ENCODE measurements at regions not wholly inside any gene's neighbourhood (a gene's known extent, or its start where the extent isn't known, plus 50 kb on each side); places are given as distances from the start of the nearest gene placed in this dataset.

DNA sequence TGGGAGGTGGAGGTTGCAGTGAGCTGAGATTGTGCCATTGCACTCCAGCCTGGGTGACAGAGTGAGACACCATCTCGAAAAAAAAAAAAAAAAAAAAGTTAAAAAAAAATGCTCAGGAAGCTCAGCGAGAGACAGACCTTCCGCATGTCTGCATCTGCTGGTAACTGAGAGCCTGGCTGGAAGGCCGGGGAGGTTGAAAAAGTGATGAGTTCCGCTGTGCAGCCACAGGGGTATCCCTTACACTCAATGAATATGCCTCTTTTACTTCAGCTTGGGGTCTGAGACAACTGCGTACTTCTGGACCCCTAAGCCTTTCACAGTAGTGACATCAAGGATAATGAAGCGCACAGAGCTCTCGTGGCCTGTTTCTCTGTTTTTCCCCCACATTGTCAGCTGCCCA is 179.9 kb upstream of the KLF4 start:
- Histone ChIP-seq H3K4me1 (ENCODE audit: insufficient read depth) (no peaks in the 10 kb centered on the region), H3K4me3 (no peak overlapping the region), H3K27ac (no peak overlapping the region), H3K36me3 (replicated peaks; ENCODE audit: insufficient read depth, low read depth) (no peaks in the 10 kb centered on the region), H3K79me2 (no peaks in the 10 kb centered on the region), H3K27me3 (no peaks in the 10 kb centered on the region), H3K9me3 (ENCODE audit: low read depth) (no peaks in the 10 kb centered on the region), H3K4me2 (no peak overlapping the region), H3K9me2 (replicated peaks; ENCODE audit: insufficient read depth) (no peaks in the 10 kb centered on the region), H2AFZ (no peak overlapping the region), H4K20me1 (ENCODE audit: insufficient read depth, poor library complexity, severe bottlenecking) (no peaks in the 10 kb centered on the region)
- no peak for TF ChIP-seq EZH2 (IDR thresholded peaks at IDR 0.05; ENCODE audit: borderline replicate concordance)
- no peak for TF ChIP-seq EZH2phosphoT487 (IDR thresholded peaks at IDR 0.05; ENCODE audit: low read depth, severe bottlenecking, unreplicated experiment)
- TF ChIP-seq, protein P1, sequence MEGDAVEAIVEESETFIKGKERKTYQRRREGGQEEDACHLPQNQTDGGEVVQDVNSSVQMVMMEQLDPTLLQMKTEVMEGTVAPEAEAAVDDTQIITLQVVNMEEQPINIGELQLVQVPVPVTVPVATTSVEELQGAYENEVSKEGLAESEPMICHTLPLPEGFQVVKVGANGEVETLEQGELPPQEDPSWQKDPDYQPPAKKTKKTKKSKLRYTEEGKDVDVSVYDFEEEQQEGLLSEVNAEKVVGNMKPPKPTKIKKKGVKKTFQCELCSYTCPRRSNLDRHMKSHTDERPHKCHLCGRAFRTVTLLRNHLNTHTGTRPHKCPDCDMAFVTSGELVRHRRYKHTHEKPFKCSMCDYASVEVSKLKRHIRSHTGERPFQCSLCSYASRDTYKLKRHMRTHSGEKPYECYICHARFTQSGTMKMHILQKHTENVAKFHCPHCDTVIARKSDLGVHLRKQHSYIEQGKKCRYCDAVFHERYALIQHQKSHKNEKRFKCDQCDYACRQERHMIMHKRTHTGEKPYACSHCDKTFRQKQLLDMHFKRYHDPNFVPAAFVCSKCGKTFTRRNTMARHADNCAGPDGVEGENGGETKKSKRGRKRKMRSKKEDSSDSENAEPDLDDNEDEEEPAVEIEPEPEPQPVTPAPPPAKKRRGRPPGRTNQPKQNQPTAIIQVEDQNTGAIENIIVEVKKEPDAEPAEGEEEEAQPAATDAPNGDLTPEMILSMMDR (IDR thresholded peaks at IDR 0.05; ENCODE audit: poor library complexity) = no peak
- 94% methylated on average over 7 of the region's 8 CpGs for WGBS (ENCODE audit: low lambda C conversion rate, missing lambda C conversion rate)
- no peak for DNase-seq (ENCODE audit: low spot score)

DNA sequence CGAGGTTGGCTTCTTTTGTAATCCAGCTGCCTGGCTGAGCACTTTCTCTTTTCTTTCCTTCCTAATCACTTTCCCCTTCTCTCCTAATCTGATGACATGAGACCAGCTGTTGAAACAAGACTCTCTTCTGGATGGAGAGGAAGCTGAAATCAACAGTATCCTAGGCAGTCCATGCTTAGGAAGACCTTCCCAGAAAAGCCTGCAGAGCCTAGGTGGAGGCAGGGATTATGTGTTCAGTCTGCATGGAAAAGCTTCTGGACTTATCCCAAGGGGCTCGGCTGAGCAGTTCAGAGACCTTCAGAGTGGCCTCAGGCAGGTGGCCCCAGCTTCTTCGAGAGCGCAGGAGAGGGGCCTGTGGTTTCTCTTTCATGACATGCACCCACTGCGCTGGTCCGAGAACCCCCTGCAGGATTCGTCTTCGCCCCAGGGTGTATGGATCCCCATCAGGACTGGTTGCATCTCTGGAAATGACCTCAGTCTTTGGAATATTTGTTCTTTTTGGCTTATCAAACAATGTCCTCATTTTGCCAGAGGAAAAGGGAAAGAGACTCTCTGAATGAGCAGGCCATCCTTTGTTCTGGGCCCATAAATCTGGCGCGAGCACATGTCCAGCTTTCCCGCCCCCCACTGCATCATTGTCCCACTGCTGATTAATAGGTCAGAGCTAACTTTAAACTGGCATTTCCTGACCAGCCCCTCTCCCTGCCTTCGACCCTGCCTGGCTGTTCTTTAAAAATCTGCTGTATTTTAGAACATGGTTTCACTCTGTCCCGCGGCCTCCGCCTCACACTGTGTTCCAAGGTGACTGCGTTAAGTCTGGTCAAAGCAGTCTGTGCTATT is 177.9 kb upstream of the KLF4 start:
- no peaks in the 10 kb centered on the region for H3K27me3 ChIP-seq
- WGBS (ENCODE audit: low lambda C conversion rate, missing lambda C conversion rate) = 78% methylated on average over 16 of the region's 16 CpGs
- H3K9me2 ChIP-seq (replicated peaks; ENCODE audit: insufficient read depth) = no peaks in the 10 kb centered on the region
- H2AFZ ChIP-seq = no peak overlapping the region
- no peaks in the 10 kb centered on the region for H4K20me1 ChIP-seq (ENCODE audit: insufficient read depth, poor library complexity, severe bottlenecking)
- no peaks in the 10 kb centered on the region for H3K9me3 ChIP-seq (ENCODE audit: low read depth)
- H3K4me1 ChIP-seq (ENCODE audit: insufficient read depth) = no peaks in the 10 kb centered on the region
- DNase-seq (ENCODE audit: low spot score) = no peak
- H3K79me2 ChIP-seq = no peaks in the 10 kb centered on the region
- no peak overlapping the region for H3K4me3 ChIP-seq
- TF ChIP-seq, protein P1 (IDR thresholded peaks at IDR 0.05; ENCODE audit: poor library complexity) = no peak
- TF ChIP-seq EZH2 (IDR thresholded peaks at IDR 0.05; ENCODE audit: borderline replicate concordance) (no peak), EZH2phosphoT487 (IDR thresholded peaks at IDR 0.05; ENCODE audit: low read depth, severe bottlenecking, unreplicated experiment) (no peak)
- H3K4me2 ChIP-seq = no peak overlapping the region
- H3K36me3 ChIP-seq (replicated peaks; ENCODE audit: insufficient read depth, low read depth) = no peaks in the 10 kb centered on the region
- H3K27ac ChIP-seq = no peak overlapping the region

DNA sequence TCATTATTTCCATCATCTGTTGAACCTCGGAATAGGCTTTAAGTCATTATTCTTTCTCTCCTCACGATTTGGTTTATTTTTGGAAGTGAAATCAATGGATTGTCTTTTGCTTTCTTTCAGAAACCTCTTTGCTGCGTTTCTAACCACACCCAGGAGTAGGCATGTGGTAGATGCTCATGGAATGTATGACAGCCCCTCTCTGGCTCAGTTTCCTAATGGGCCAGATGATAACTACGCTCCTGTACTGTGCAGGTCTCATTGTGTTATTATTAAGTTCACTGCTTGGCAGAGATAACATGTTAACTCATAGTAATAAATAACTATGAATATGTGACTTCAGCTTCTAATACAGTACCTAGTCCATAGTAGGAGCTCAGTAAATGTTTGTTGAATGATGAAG is 175.5 kb upstream of the KLF4 start:
- no peaks in the 10 kb centered on the region for H3K79me2 ChIP-seq
- TF ChIP-seq EZH2phosphoT487 (IDR thresholded peaks at IDR 0.05; ENCODE audit: low read depth, severe bottlenecking, unreplicated experiment) (no peak), EZH2 (IDR thresholded peaks at IDR 0.05; ENCODE audit: borderline replicate concordance) (no peak)
- TF ChIP-seq, protein P1 (IDR thresholded peaks at IDR 0.05; ENCODE audit: poor library complexity) = no peak
- H2AFZ ChIP-seq = no peak overlapping the region
- H3K27ac ChIP-seq = no peak overlapping the region
- H3K9me3 ChIP-seq (ENCODE audit: low read depth) = no peaks in the 10 kb centered on the region
- no peaks in the 10 kb centered on the region for H3K4me1 ChIP-seq (ENCODE audit: insufficient read depth)
- DNase-seq (ENCODE audit: low spot score) = no peak
- no peak overlapping the region for H3K4me3 ChIP-seq
- no peaks in the 10 kb centered on the region for H3K9me2 ChIP-seq (replicated peaks; ENCODE audit: insufficient read depth)
- H3K36me3 ChIP-seq (replicated peaks; ENCODE audit: insufficient read depth, low read depth) = no peaks in the 10 kb centered on the region
- no peaks in the 10 kb centered on the region for H3K27me3 ChIP-seq
- no peak overlapping the region for H3K4me2 ChIP-seq
- no peaks in the 10 kb centered on the region for H4K20me1 ChIP-seq (ENCODE audit: insufficient read depth, poor library complexity, severe bottlenecking)
- WGBS (ENCODE audit: low lambda C conversion rate, missing lambda C conversion rate) = 85% methylated on average over 4 of the region's 4 CpGs
